ENCODE measurements at regions not wholly inside any gene's neighbourhood (a gene's known extent, or its start where the extent isn't known, plus 50 kb on each side); places are given as distances from the start of the nearest gene placed in this dataset.

GRCh38 chr4:183790661-183791060, 114.4 kb upstream of the STOX2 start:
- Histone ChIP-seq H3K27me3 (peaks cover 14% of the 10 kb centered on the region), H3F3A (ENCODE audit: low read depth) (no peaks in the 10 kb centered on the region), H3K9me3 (ENCODE audit: low read depth) (no peaks in the 10 kb centered on the region), H2AFZ (replicated peaks) (no peak overlapping the region), H3K4me1 (no peaks in the 10 kb centered on the region), H4K20me1 (ENCODE audit: low read depth) (no peaks in the 10 kb centered on the region), H3K79me2 (ENCODE audit: low read depth) (no peaks in the 10 kb centered on the region), H3K4me3 (no peak overlapping the region), H3K9ac (no peak overlapping the region), H3K36me3 (no peaks in the 10 kb centered on the region), H3K27ac (no peak overlapping the region), H3K4me2 (no peak overlapping the region)
- H3K4me1 Mint-ChIP-seq, result no peaks in the 10 kb centered on the region
- no peak for TF ChIP-seq EZH2phosphoT487 (IDR thresholded peaks at IDR 0.05)
- peaks cover 2% of the 10 kb centered on the region for H3K27me3 Mint-ChIP-seq (ENCODE audit: insufficient read depth, low read depth)
- peaks cover 2% of the 10 kb centered on the region for H3K36me3 Mint-ChIP-seq
- DNase-seq (ENCODE audit: low spot score), result no peak
- peaks cover 29% of the 10 kb centered on the region for H3K9me3 Mint-ChIP-seq
- no peak overlapping the region for H3K4me3 Mint-ChIP-seq
- no peak overlapping the region for H3K27ac Mint-ChIP-seq

- Histone ChIP-seq H3K4me2 (peak overlapping the region; percentile 83), H3K36me3 (no peaks in the 10 kb centered on the region), H3F3A (ENCODE audit: low read depth) (peaks cover 8% of the 10 kb centered on the region), H3K27me3 (peaks cover 78% of the 10 kb centered on the region), H3K4me1 (peaks cover 9% of the 10 kb centered on the region), H2AFZ (replicated peaks) (peak overlapping the region; percentile 40), H3K4me3 (peak overlapping the region; percentile 52), H3K27ac (no peak overlapping the region), H3K9me3 (ENCODE audit: low read depth) (no peaks in the 10 kb centered on the region), H3K79me2 (ENCODE audit: low read depth) (no peaks in the 10 kb centered on the region), H3K9ac (no peak overlapping the region), H4K20me1 (ENCODE audit: low read depth) (peaks cover 19% of the 10 kb centered on the region)
- Mint-ChIP-seq H3K36me3 (peaks cover 5% of the 10 kb centered on the region), H3K9me3 (peaks cover 26% of the 10 kb centered on the region), H3K4me3 (peak overlapping the region; percentile 87), H3K27ac (no peak overlapping the region), H3K4me1 (peaks cover 27% of the 10 kb centered on the region), H3K27me3 (ENCODE audit: insufficient read depth, low read depth) (peaks cover 41% of the 10 kb centered on the region)
- TF ChIP-seq EZH2phosphoT487 (IDR thresholded peaks at IDR 0.05), result peak; percentile 64
- TF ChIP-seq EZH2 (IDR thresholded peaks at IDR 0.05), result peak; percentile 87
- TF ChIP-seq CTCF (IDR thresholded peaks at IDR 0.05), result no peak
- peak; percentile 35 for DNase-seq (ENCODE audit: low spot score)
Measured at GRCh38 chr4:183797011-183797444, 108.1 kb upstream of the STOX2 start.

DNA sequence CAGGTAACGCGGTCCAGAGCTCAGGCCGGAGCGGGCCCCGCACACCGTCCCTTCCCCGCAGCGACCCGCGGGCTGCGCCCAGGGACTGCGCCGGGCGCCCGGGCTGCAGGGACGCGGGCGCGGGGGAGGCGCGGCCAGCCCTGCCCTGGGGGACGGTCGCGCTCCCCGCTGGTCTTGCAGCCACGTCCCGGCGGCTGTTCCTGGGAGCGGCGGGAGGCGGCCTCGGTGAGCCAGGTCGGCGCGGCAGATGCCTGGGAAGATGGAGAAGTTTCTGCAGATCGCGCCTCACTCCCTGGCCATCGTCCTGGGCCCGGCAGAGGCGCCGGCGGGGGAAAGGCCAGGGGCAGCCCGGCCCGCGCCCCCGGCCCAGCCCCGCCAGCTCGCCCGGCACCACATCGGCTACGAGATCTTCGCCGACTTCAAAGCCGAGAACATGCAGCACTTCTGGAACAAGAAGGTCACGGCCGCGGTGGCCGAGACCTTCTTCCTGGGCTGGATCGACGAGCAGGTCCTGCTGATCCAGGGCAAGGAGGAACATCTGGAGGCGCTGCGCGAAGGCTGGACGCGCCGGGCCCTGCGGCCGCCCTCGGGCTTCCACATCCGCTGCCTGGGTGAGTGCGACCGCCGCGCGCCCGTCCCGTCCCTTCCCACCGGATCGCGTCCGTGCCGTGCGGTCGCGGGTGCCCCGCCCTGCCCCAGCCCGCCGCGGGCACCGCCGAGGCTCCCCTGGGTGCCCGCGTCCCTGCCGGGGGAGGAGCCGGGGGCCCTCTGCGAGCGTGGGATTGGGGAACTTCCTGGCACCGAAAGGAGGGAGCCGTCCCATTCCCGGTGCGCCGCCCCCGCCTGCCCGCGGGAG, 107.4 kb upstream of the STOX2 start:
- H3K36me3 Mint-ChIP-seq, result peaks cover 5% of the 10 kb centered on the region
- Histone ChIP-seq H2AFZ (replicated peaks) (peak overlapping the region; percentile 40), H3K27me3 (peaks cover 82% of the 10 kb centered on the region), H3K79me2 (ENCODE audit: low read depth) (no peaks in the 10 kb centered on the region), H3K4me3 (peak overlapping the region; percentile 52), H3K4me2 (peak overlapping the region; percentile 83), H3K27ac (no peak overlapping the region), H4K20me1 (ENCODE audit: low read depth) (peaks cover 19% of the 10 kb centered on the region), H3K9ac (no peak overlapping the region), H3F3A (ENCODE audit: low read depth) (peaks cover 8% of the 10 kb centered on the region), H3K9me3 (ENCODE audit: low read depth) (no peaks in the 10 kb centered on the region), H3K4me1 (peaks cover 9% of the 10 kb centered on the region), H3K36me3 (no peaks in the 10 kb centered on the region)
- peak overlapping the region; percentile 81 for H3K4me3 Mint-ChIP-seq
- peak; percentile 73 for DNase-seq (ENCODE audit: low spot score)
- peaks cover 27% of the 10 kb centered on the region for H3K4me1 Mint-ChIP-seq
- TF ChIP-seq EZH2 (IDR thresholded peaks at IDR 0.05) (peak; percentile 88), CTCF (IDR thresholded peaks at IDR 0.05) (no peak), EZH2phosphoT487 (IDR thresholded peaks at IDR 0.05) (peak; percentile 22)
- H3K27me3 Mint-ChIP-seq (ENCODE audit: insufficient read depth, low read depth), result peaks cover 42% of the 10 kb centered on the region
- no peak overlapping the region for H3K27ac Mint-ChIP-seq
- peaks cover 24% of the 10 kb centered on the region for H3K9me3 Mint-ChIP-seq
